A673 (cell line): ENCODE measurements at regions not wholly inside any gene's neighbourhood (a gene's known extent, or its start where the extent isn't known, plus 50 kb on each side); places are given as distances from the start of the nearest gene placed in this dataset.

Experiments used
- EZH2 ChIP-seq: fragments of 200-600 bp; sonication (generic); IDR thresholded peaks from 2 replicates; pipeline ENCODE4 v1.6.1; 2017; ENCODE audit warnings: borderline replicate concordance, low read depth, mild to moderate bottlenecking, mixed read lengths, antibody characterized with exemption, low read length; ENCODE audit not compliant: poor library complexity, severe bottlenecking
- TF ChIP-seq, protein P1 (sequence below): fragments of 300-800, 200-600 bp; sonication (generic); conservative IDR thresholded peaks from 2 replicates; pipeline ENCODE4 v1.5.1; 2017; ENCODE audit warnings: low read depth, mild to moderate bottlenecking, antibody characterized with exemption, low read length, moderate library complexity, mixed read lengths

DNA sequence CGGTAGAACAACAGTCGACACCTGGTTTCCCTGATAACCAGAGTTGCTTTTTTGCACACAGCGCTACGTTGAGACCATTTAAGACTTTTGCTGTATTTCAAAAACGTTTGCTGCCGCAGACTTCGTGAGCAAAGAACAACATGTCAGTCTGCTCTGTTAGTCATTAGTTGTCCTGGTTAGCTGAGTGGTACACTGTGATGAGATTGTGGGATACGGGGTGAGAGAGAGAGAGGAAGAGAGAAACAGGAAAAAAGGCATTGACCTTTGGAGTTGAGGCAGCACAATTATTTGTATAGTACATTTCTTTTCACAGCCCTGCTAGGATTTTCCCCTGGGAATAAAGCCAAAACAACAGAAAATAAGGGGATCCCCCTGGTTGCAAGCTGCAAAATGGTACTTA, 306.1 kb upstream of the WWC1 start:
- TF ChIP-seq, protein P1, sequence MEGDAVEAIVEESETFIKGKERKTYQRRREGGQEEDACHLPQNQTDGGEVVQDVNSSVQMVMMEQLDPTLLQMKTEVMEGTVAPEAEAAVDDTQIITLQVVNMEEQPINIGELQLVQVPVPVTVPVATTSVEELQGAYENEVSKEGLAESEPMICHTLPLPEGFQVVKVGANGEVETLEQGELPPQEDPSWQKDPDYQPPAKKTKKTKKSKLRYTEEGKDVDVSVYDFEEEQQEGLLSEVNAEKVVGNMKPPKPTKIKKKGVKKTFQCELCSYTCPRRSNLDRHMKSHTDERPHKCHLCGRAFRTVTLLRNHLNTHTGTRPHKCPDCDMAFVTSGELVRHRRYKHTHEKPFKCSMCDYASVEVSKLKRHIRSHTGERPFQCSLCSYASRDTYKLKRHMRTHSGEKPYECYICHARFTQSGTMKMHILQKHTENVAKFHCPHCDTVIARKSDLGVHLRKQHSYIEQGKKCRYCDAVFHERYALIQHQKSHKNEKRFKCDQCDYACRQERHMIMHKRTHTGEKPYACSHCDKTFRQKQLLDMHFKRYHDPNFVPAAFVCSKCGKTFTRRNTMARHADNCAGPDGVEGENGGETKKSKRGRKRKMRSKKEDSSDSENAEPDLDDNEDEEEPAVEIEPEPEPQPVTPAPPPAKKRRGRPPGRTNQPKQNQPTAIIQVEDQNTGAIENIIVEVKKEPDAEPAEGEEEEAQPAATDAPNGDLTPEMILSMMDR = no peak
- no peak for TF ChIP-seq EZH2
